ENCODE measurements at regions not wholly inside any gene's neighbourhood (a gene's known extent, or its start where the extent isn't known, plus 50 kb on each side); places are given as distances from the start of the nearest gene placed in this dataset.

DNA sequence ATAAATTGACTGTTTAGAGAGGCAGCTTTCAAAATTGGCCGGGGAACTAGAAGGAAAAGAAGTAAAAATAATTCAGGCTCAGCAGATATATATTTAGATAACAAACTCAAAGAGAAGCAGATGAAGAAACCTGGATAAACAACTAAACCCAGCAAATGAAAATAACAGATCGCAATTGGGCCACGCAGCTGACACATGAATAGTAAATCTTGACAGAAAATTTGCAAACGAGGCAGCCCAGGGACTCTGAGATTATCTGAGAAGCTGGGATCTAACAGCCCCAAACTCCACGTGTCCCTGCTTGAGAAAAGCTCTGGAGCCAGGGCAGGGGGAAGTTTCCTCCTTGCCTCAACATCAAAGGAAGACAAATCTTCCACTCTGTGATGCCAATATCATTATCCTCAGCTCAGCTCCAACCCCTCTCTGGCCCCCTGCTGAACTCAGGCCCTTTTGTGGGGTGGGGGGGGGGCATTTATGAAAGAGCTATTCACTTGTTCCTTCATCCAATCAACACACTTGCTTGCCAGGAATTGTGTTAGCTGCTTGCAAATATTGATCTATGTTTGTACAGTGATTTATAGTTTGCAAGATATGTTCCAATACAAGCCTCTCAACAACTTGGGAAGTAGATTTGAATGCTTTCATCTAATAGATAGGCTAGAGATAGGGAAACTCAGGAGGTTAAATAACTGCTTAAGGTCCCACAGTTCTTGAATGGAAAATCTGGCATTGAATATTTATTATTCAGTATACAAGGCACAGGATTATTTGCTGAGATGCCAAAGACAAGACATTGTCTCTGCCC lies 72.5 kb upstream of the C11orf87 start:
- TF ChIP-seq, protein P1, sequence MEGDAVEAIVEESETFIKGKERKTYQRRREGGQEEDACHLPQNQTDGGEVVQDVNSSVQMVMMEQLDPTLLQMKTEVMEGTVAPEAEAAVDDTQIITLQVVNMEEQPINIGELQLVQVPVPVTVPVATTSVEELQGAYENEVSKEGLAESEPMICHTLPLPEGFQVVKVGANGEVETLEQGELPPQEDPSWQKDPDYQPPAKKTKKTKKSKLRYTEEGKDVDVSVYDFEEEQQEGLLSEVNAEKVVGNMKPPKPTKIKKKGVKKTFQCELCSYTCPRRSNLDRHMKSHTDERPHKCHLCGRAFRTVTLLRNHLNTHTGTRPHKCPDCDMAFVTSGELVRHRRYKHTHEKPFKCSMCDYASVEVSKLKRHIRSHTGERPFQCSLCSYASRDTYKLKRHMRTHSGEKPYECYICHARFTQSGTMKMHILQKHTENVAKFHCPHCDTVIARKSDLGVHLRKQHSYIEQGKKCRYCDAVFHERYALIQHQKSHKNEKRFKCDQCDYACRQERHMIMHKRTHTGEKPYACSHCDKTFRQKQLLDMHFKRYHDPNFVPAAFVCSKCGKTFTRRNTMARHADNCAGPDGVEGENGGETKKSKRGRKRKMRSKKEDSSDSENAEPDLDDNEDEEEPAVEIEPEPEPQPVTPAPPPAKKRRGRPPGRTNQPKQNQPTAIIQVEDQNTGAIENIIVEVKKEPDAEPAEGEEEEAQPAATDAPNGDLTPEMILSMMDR (IDR thresholded peaks at IDR 0.05) = no peak
- no peak for TF ChIP-seq POLR2A (IDR thresholded peaks at IDR 0.05)
- 56 to 71% (median 61%) methylated on average over 5 of the region's 5 CpGs for WGBS, 4 donors
- DNase-seq = no peak
- Histone ChIP-seq H3K4me3 (no peak overlapping the region), H3K27ac (no peak overlapping the region), H3K4me1 (replicated peaks in 1 of 2) (no peaks in the 10 kb centered on the region), H3K9me3 (replicated peaks in 1 of 3) (no peaks in the 10 kb centered on the region), H3K36me3 (replicated peaks in 1 of 2) (no peaks in the 10 kb centered on the region), H3K27me3 (no peaks in the 10 kb centered on the region)
- intact Hi-C loops (cut with DNase I) = no loop called here

- no peaks in the 10 kb centered on the region for H3K27me3 ChIP-seq
- DNase-seq = no peak
- intact Hi-C loops (cut with DNase I) = no loop called here
- H3K9me3 ChIP-seq (replicated peaks in 1 of 3) = no peaks in the 10 kb centered on the region
- no peak for TF ChIP-seq POLR2A (IDR thresholded peaks at IDR 0.05)
- 82 to 87% (median 84%) methylated on average over 3 of the region's 3 CpGs for WGBS, 4 donors
- H3K4me1 ChIP-seq (replicated peaks in 1 of 2) = no peaks in the 10 kb centered on the region
- no peaks in the 10 kb centered on the region for H3K36me3 ChIP-seq (replicated peaks in 1 of 2)
- H3K27ac ChIP-seq = no peak overlapping the region
- H3K4me3 ChIP-seq = no peak overlapping the region
These were observed 71.9 kb upstream of the C11orf87 start for GRCh38 chr11:109350091-109350490.

DNA sequence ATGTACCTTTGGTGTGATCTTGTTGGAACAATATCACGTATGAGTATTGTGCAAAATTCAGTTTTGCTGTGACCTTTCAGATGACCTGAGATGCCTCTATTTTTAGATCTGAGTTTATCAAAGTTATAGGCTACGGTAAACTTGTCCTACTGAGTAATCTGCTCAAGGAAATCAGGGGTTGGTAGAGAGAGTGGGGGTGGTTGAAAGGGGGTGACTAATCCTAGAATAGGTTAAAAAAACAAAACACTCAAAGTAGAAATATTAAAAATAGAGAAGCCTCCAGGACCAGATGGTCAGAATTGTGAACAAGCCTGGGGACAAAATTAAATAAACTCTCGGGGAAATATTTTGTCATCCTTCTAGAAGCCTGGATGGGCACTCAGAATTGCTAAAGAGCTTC lies 59.9 kb upstream of the C11orf87 start:
- peak in 1 of 7 donors; percentile 18 for DNase-seq
- intact Hi-C loops (cut with DNase I) = no loop called here
- Histone ChIP-seq H3K9me3 (replicated peaks in 1 of 3) (no peaks in the 10 kb centered on the region), H3K4me1 (replicated peaks in 1 of 2) (peaks cover 3 to 10% of the 10 kb centered on the region in 2 donors), H3K4me3 (no peak overlapping the region), H3K36me3 (replicated peaks in 1 of 2) (no peaks in the 10 kb centered on the region), H3K27ac (no peak overlapping the region), H3K27me3 (no peaks in the 10 kb centered on the region)
- TF ChIP-seq, protein P1 (IDR thresholded peaks at IDR 0.05) = no peak
- no peak for TF ChIP-seq POLR2A (IDR thresholded peaks at IDR 0.05)
- WGBS, 4 donors = 18 to 35% (median 22%) methylated on average over 3 of the region's 3 CpGs

GRCh38 chr11:109363682-109364081 lies 58.3 kb upstream of the C11orf87 start:
- TF ChIP-seq, protein P1 (IDR thresholded peaks at IDR 0.05) = no peak
- TF ChIP-seq POLR2A (IDR thresholded peaks at IDR 0.05) = no peak
- DNase-seq = no peak
- H3K27ac ChIP-seq = no peak overlapping the region
- H3K27me3 ChIP-seq = no peaks in the 10 kb centered on the region
- H3K36me3 ChIP-seq (replicated peaks in 1 of 2) = no peaks in the 10 kb centered on the region
- peaks cover 0 to 5% (median 0%) of the 10 kb centered on the region in 3 donors for H3K9me3 ChIP-seq (replicated peaks in 1 of 3)
- H3K4me3 ChIP-seq = no peak overlapping the region
- intact Hi-C loops (cut with DNase I) = no loop called here
- H3K4me1 ChIP-seq (replicated peaks in 1 of 2) = peaks cover 3 to 10% of the 10 kb centered on the region in 2 donors
- 77 to 91% (median 87%) methylated on average over 3 of the region's 3 CpGs for WGBS, 4 donors

- no peak for TF ChIP-seq POLR2A (IDR thresholded peaks at IDR 0.05)
- TF ChIP-seq, protein P1 (IDR thresholded peaks at IDR 0.05) = no peak
- Histone ChIP-seq H3K4me1 (replicated peaks in 1 of 2) (peaks cover 3 to 10% of the 10 kb centered on the region in 2 donors), H3K9me3 (replicated peaks in 1 of 3) (peaks cover 0 to 6% (median 0%) of the 10 kb centered on the region in 3 donors), H3K36me3 (replicated peaks in 1 of 2) (no peaks in the 10 kb centered on the region), H3K27ac (no peak overlapping the region), H3K27me3 (no peaks in the 10 kb centered on the region), H3K4me3 (no peak overlapping the region)
- WGBS, 4 donors = 86 to 88% (median 86%) methylated on average over 4 of the region's 4 CpGs
- DNase-seq = no peak
- intact Hi-C loops (cut with DNase I) = no loop called here
These were observed 57.1 kb upstream of the C11orf87 start for GRCh38 chr11:109364851-109365250.

Data from adrenal gland (tissue), 9 donors.